Neural progenitor cell (in vitro differentiated cells): ENCODE measurements at regions not wholly inside any gene's neighbourhood (a gene's known extent, or its start where the extent isn't known, plus 50 kb on each side); places are given as distances from the start of the nearest gene placed in this dataset.
"Not testable (repeated sequence)": the region's sequence is repeated elsewhere in the genome, so short reads cannot be mapped to it uniquely, and the experiment has no call there.

Experiments
- DNase-seq: peaks from one replicate; pipeline ENCODE4 v3.0.0-alpha.2; 2016; ENCODE audit warnings: low spot score
- H2AFZ ChIP-seq: fragments of 200-600 bp; sonication (generic); replicated peaks from 2 replicates; pipeline ENCODE4 v1.6.1; 2016; ENCODE audit warnings: antibody characterized with exemption
- H3F3A ChIP-seq: fragments of 200-600 bp; sonication (generic); 2 replicates; pipeline ENCODE4 v1.6.1; 2016; ENCODE audit warnings: antibody characterized with exemption, low read depth
- H3K27ac ChIP-seq: fragments of 200-600 bp; sonication (generic); 2 replicates; pipeline ENCODE4 v1.5.1; 2016; ENCODE audit warnings: mild to moderate bottlenecking
- H3K27me3 ChIP-seq: fragments of 200-600 bp; sonication (generic); 2 replicates; pipeline ENCODE4 v1.6.1; 2016; ENCODE audit warnings: mild to moderate bottlenecking, moderate library complexity
- H3K36me3 ChIP-seq: fragments of 200-600 bp; sonication (generic); 2 replicates; pipeline ENCODE4 v1.5.1; 2016
- H3K4me1 ChIP-seq: fragments of 200-600 bp; sonication (generic); 2 replicates; pipeline ENCODE4 v1.6.1; 2016; ENCODE audit warnings: mixed run types
- H3K4me2 ChIP-seq: fragments of 200-600 bp; sonication (generic); 2 replicates; pipeline ENCODE4 v1.6.1; 2016
- H3K4me3 ChIP-seq: fragments of 200-600 bp; sonication (generic); 2 replicates; pipeline ENCODE4 v1.5.1; 2016
- H3K79me2 ChIP-seq: fragments of 200-600 bp; sonication (generic); 2 replicates; pipeline ENCODE4 v1.6.1; 2016; ENCODE audit warnings: low read depth
- H3K9ac ChIP-seq: fragments of 200-600 bp; sonication (generic); 2 replicates; pipeline ENCODE4 v1.6.1; 2016
- H3K9me3 ChIP-seq: fragments of 200-600 bp; sonication (generic); 2 replicates; pipeline ENCODE4 v1.5.1; 2016; ENCODE audit warnings: low read depth
- H4K20me1 ChIP-seq: fragments of 200-600 bp; sonication (generic); 2 replicates; pipeline ENCODE4 v1.6.1; 2016; ENCODE audit warnings: low read depth
- H3K27ac Mint-ChIP-seq: 3 replicates; pipeline ENCODE4 v1.8.0; 2021; ENCODE audit warnings: mixed read lengths
- H3K27me3 Mint-ChIP-seq: 2 replicates; pipeline ENCODE4 v1.8.0; 2022; ENCODE audit warnings: low read depth, mild to moderate bottlenecking, inconsistent platforms, moderate library complexity, mixed read lengths; ENCODE audit not compliant: insufficient read depth
- H3K36me3 Mint-ChIP-seq: 3 replicates; pipeline ENCODE4 v1.8.0; 2021; ENCODE audit warnings: mixed read lengths
- H3K4me1 Mint-ChIP-seq: 3 replicates; pipeline ENCODE4 v1.8.0; 2021; ENCODE audit warnings: mixed read lengths
- H3K4me3 Mint-ChIP-seq: 3 replicates; pipeline ENCODE4 v1.8.0; 2021; ENCODE audit warnings: mild to moderate bottlenecking, moderate library complexity, mixed read lengths
- H3K9me3 Mint-ChIP-seq: 3 replicates; pipeline ENCODE4 v1.8.0; 2020; ENCODE audit warnings: mixed read lengths
- EZH2 ChIP-seq: fragments of 200-600 bp; sonication (generic); IDR thresholded peaks from 2 replicates; pipeline ENCODE4 v1.6.1; 2017; ENCODE audit warnings: antibody characterized with exemption, mild to moderate bottlenecking, moderate library complexity
- EZH2phosphoT487 ChIP-seq: fragments of 200-600 bp; sonication (generic); IDR thresholded peaks from 2 replicates; pipeline ENCODE4 v1.6.1; 2017; ENCODE audit warnings: antibody characterized with exemption
- TF ChIP-seq, protein P1 (sequence below): fragments of 200-600 bp; sonication (generic); IDR thresholded peaks from 2 replicates; pipeline ENCODE4 v1.5.1; 2017; ENCODE audit warnings: antibody characterized with exemption, mild to moderate bottlenecking

GRCh38 chr4:12105519-12105918, 676.8 kb upstream of the HS3ST1 start:
- no peak overlapping the region for H3K4me3 Mint-ChIP-seq
- no peak overlapping the region for H3K27ac Mint-ChIP-seq
- no peak overlapping the region for H3K4me3 ChIP-seq

GRCh38 chr4:12089920-12090319, 661.2 kb upstream of the HS3ST1 start:
- not testable (repeated sequence) for H3K4me3 ChIP-seq, H3F3A ChIP-seq, H3K27ac ChIP-seq, H3K4me1 Mint-ChIP-seq, DNase-seq, H3K4me3 Mint-ChIP-seq, H3K27ac Mint-ChIP-seq, H3K27me3 Mint-ChIP-seq, H3K79me2 ChIP-seq, H3K4me2 ChIP-seq, H3K36me3 ChIP-seq, H4K20me1 ChIP-seq, H3K9me3 ChIP-seq, H3K4me1 ChIP-seq, H3K27me3 ChIP-seq, H2AFZ ChIP-seq, H3K36me3 Mint-ChIP-seq, H3K9ac ChIP-seq
- H3K9me3 Mint-ChIP-seq: peaks cover 17% of the 10 kb centered on the region

More at GRCh38 chr4:12105519-12105918, 676.8 kb upstream of the HS3ST1 start:
- Histone ChIP-seq H3K9ac (no peak overlapping the region), H4K20me1 (no peaks in the 10 kb centered on the region), H3K79me2 (no peaks in the 10 kb centered on the region), H3K4me2 (no peak overlapping the region), H3K4me1 (no peaks in the 10 kb centered on the region), H3K27ac (no peak overlapping the region), H3F3A (peaks cover 28% of the 10 kb centered on the region), H3K36me3 (no peaks in the 10 kb centered on the region), H2AFZ (no peak overlapping the region), H3K27me3 (no peaks in the 10 kb centered on the region), H3K9me3 (peaks cover 22% of the 10 kb centered on the region)
- H3K36me3 Mint-ChIP-seq: no peaks in the 10 kb centered on the region
- TF ChIP-seq EZH2 (no peak), EZH2phosphoT487 (no peak)
- H3K9me3 Mint-ChIP-seq: peaks cover 2% of the 10 kb centered on the region
- no peak for DNase-seq
- no peaks in the 10 kb centered on the region for H3K4me1 Mint-ChIP-seq
- no peaks in the 10 kb centered on the region for H3K27me3 Mint-ChIP-seq

DNA sequence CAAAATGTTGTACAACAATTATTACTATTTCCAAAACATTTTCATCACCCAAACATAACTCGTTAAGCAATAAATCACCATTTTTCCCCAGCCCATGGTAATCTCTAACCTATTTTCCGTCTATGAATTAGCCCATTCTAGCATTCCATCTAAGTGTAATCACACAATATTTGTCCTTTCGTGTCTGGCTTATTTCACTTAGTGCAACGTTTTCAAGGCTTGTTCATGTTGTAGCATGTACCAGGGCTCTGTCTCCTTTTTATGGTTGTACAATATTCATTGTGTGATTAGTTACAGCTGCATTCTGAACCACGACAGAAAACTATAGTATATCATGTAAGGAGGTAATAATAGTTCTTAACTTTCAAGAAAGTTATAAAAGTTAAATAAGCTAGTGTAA, 656.0 kb upstream of the HS3ST1 start:
- H3K27me3 ChIP-seq: no peaks in the 10 kb centered on the region
- H3K9me3 ChIP-seq: no peaks in the 10 kb centered on the region
- H3F3A ChIP-seq: no peaks in the 10 kb centered on the region
- no peaks in the 10 kb centered on the region for H3K79me2 ChIP-seq
- Mint-ChIP-seq H3K4me1 (no peaks in the 10 kb centered on the region), H3K36me3 (no peaks in the 10 kb centered on the region), H3K4me3 (no peak overlapping the region), H3K27me3 (no peaks in the 10 kb centered on the region), H3K27ac (no peak overlapping the region), H3K9me3 (peaks cover 5% of the 10 kb centered on the region)
- H3K9ac ChIP-seq: no peak overlapping the region
- TF ChIP-seq EZH2phosphoT487: no peak
- TF ChIP-seq, protein P1, sequence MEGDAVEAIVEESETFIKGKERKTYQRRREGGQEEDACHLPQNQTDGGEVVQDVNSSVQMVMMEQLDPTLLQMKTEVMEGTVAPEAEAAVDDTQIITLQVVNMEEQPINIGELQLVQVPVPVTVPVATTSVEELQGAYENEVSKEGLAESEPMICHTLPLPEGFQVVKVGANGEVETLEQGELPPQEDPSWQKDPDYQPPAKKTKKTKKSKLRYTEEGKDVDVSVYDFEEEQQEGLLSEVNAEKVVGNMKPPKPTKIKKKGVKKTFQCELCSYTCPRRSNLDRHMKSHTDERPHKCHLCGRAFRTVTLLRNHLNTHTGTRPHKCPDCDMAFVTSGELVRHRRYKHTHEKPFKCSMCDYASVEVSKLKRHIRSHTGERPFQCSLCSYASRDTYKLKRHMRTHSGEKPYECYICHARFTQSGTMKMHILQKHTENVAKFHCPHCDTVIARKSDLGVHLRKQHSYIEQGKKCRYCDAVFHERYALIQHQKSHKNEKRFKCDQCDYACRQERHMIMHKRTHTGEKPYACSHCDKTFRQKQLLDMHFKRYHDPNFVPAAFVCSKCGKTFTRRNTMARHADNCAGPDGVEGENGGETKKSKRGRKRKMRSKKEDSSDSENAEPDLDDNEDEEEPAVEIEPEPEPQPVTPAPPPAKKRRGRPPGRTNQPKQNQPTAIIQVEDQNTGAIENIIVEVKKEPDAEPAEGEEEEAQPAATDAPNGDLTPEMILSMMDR: no peak
- TF ChIP-seq EZH2: no peak
- H3K36me3 ChIP-seq: no peaks in the 10 kb centered on the region
- DNase-seq: no peak
- no peaks in the 10 kb centered on the region for H4K20me1 ChIP-seq
- H3K4me1 ChIP-seq: no peaks in the 10 kb centered on the region
- no peak overlapping the region for H3K4me2 ChIP-seq
- no peak overlapping the region for H2AFZ ChIP-seq
- H3K27ac ChIP-seq: no peak overlapping the region
- no peak overlapping the region for H3K4me3 ChIP-seq

DNA sequence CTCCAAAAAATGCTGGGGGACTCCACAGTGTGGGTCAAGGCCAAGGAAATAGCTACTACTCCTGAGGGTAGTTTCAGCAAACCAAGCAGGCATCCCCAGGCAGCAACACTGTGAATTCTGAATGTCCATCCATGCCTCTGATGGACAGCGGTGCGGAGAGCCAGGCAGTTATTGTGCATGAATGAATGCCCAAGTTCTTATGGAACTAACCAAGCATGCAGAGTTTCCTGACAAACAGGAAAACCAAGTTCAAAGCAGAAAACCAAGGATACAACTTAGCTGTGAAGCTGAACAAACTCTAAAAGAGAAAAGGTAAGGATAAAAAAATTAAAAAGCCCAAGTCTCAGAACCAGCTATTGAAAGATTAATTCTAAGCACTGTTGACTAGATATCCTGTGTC, 642.6 kb upstream of the HS3ST1 start:
- Histone ChIP-seq H3K9me3 (no peaks in the 10 kb centered on the region), H2AFZ (no peak overlapping the region), H3K36me3 (no peaks in the 10 kb centered on the region), H3K27me3 (no peaks in the 10 kb centered on the region), H3K4me2 (no peak overlapping the region), H3K4me3 (no peak overlapping the region), H3K4me1 (no peaks in the 10 kb centered on the region), H3K79me2 (no peaks in the 10 kb centered on the region), H3F3A (no peaks in the 10 kb centered on the region), H3K9ac (no peak overlapping the region), H4K20me1 (no peaks in the 10 kb centered on the region), H3K27ac (no peak overlapping the region)
- Mint-ChIP-seq H3K27ac (no peak overlapping the region), H3K36me3 (no peaks in the 10 kb centered on the region), H3K9me3 (no peaks in the 10 kb centered on the region), H3K4me1 (peaks cover 8% of the 10 kb centered on the region), H3K27me3 (no peaks in the 10 kb centered on the region), H3K4me3 (no peak overlapping the region)
- TF ChIP-seq, protein P1: no peak
- TF ChIP-seq EZH2phosphoT487 (no peak), EZH2 (no peak)
- DNase-seq: no peak
